MM.1S (cell line): ENCODE measurements at regions not wholly inside any gene's neighbourhood (a gene's known extent, or its start where the extent isn't known, plus 50 kb on each side); places are given as distances from the start of the nearest gene placed in this dataset.

Experiments used
- EZH2 ChIP-seq: fragments of 300-600 bp; sonication (generic); optimal IDR thresholded peaks from 2 replicates; pipeline ENCODE3; 2017; ENCODE audit warnings: low read depth, mild to moderate bottlenecking, antibody characterized with exemption, low read length, mixed read lengths
- EZH2phosphoT487 ChIP-seq: fragments of 300-600 bp; sonication (generic); IDR thresholded peaks from 2 replicates; pipeline ENCODE4 v1.6.1; 2018; ENCODE audit warnings: antibody characterized with exemption, low read length
- TF ChIP-seq, protein P1 (sequence below): fragments of 300-600 bp; sonication (generic); IDR thresholded peaks from 2 replicates; pipeline ENCODE4 v1.5.1; 2016; ENCODE audit warnings: antibody characterized with exemption, low read length, mixed read lengths

DNA sequence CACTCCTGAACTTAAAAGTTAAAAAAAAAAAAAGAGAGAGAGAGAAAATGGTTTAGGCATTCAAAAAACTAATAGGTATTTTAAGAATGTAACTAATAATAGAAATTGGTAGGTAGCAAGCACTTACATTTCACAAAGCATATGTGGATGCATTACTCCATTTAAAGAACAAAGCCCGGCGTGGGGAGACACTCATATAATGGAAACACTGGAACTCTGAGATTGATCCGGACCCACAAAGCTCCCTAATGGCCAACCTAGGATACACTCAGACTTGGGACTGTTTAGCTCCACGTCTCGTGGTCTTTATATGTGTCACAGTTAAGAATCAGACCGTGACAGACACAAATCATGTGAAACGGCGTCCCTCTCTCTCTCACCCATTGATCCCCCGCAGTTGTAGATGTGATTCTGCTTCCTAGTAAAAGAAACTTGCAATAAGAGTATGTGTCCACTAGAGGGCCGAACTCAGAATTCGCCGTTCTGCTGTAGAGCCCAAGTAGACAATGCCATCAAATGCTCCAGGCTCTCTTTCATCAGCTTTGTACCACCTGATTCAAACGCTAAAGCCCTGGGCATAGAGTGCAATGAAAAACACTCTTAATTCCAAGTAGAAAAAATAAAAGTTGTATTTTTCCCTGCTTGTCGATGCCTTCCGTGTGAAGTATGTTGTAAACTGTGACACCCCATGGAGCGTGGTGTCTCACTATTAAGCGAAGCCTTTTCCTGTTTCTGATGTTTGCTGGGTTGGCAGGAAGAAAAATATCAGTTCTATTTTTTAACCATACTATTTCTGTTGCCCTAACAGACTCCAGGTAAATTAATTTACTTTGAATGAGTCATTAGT is 429.0 kb upstream of the MTPN start:
- TF ChIP-seq, protein P1, sequence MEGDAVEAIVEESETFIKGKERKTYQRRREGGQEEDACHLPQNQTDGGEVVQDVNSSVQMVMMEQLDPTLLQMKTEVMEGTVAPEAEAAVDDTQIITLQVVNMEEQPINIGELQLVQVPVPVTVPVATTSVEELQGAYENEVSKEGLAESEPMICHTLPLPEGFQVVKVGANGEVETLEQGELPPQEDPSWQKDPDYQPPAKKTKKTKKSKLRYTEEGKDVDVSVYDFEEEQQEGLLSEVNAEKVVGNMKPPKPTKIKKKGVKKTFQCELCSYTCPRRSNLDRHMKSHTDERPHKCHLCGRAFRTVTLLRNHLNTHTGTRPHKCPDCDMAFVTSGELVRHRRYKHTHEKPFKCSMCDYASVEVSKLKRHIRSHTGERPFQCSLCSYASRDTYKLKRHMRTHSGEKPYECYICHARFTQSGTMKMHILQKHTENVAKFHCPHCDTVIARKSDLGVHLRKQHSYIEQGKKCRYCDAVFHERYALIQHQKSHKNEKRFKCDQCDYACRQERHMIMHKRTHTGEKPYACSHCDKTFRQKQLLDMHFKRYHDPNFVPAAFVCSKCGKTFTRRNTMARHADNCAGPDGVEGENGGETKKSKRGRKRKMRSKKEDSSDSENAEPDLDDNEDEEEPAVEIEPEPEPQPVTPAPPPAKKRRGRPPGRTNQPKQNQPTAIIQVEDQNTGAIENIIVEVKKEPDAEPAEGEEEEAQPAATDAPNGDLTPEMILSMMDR = peak; percentile 91
- no peak for TF ChIP-seq EZH2
- TF ChIP-seq EZH2phosphoT487 = no peak
